Uterus (tissue), 3 donors: ENCODE measurements at regions not wholly inside any gene's neighbourhood (a gene's known extent, or its start where the extent isn't known, plus 50 kb on each side); places are given as distances from the start of the nearest gene placed in this dataset.

Experiments used
- DNase-seq, 2 donors: peaks; one replicate each; pipeline ENCODE4 v3.0.0-alpha.2; 2019 to 2020
- H3K27ac ChIP-seq, 2 donors: fragments of 200-600 bp; sonication (generic); 1 replicate in 1 of 2; 2 replicates in 1 of 2; pipeline ENCODE4 v1.5.1; 2016 to 2018
- H3K27me3 ChIP-seq, 2 donors: fragments of 200-600 bp; sonication (generic); one replicate each; pipeline ENCODE4 v1.5.1; 2018 to 2019; ENCODE audit warnings: control low read depth in 1 of 2
- H3K36me3 ChIP-seq, 2 donors: fragments of 200-600 bp; sonication (generic); one replicate each; pipeline ENCODE4 v1.5.1; 2019; ENCODE audit warnings: control low read depth in 1 of 2
- H3K4me1 ChIP-seq, 2 donors: fragments of 200-600 bp; sonication (generic); one replicate each; pipeline ENCODE4 v1.5.1; 2018 to 2019; ENCODE audit warnings: control low read depth in 1 of 2
- H3K4me3 ChIP-seq, 2 donors: fragments of 200-600 bp; sonication (generic); 1 replicate in 1 of 2; 2 replicates in 1 of 2; pipeline ENCODE4 v1.5.1; 2018 to 2019; ENCODE audit warnings: mild to moderate bottlenecking in 1 of 2
- H3K9me3 ChIP-seq, 2 donors: fragments of 200-600 bp; sonication (generic); one replicate each; pipeline ENCODE4 v1.5.1; 2019; ENCODE audit warnings: control low read depth in 1 of 2
- POLR2A ChIP-seq, 2 donors: fragments of 450-650 bp; IDR thresholded peaks; one replicate each; pipeline ENCODE4 v1.6.1; 2016; ENCODE audit warnings: antibody characterized with exemption in 2 of 2, mild to moderate bottlenecking in 1 of 2, moderate library complexity in 1 of 2
- intact Hi-C: fragments of 100-400 bp; cut with DNase I; formaldehyde crosslinking; loops from one replicate; pipeline ENCODE4 v1.15.1; 2023; ENCODE audit warnings: low total_unique reads
- TF ChIP-seq, protein P1 (sequence below), 4 experiments: fragments of 200-600 bp in 2 of 4; fragments of 450-650 bp in 2 of 4; sonication (generic) in 2 of 4; IDR thresholded peaks; one replicate each; pipeline ENCODE4 v1.5.1; 2016 to 2019; ENCODE audit warnings: antibody characterized with exemption in 4 of 4, mild to moderate bottlenecking in 2 of 4, moderate library complexity in 1 of 4
- donor health status: DM: yes; HTN: yes; CAD: no.

DNA sequence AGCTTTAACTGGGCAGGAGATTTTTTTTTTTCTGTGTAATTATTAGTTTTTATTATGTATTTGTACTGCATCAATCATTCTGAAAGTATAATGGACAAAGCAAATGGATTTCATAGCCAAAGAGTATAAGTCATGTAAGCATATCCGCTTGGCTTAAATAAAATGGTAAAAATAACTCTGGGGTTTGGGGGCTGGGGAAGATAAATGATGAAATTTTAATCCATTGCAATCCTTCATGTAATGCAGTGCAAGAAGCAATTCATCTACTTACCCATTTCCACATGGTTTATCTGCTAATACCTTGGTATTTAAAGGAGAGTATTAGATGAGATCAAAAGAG is 781.4 kb downstream of the QKI start:
- Histone ChIP-seq H3K4me1 (no peaks in the 10 kb centered on the region), H3K27ac (no peak overlapping the region), H3K9me3 (no peaks in the 10 kb centered on the region), H3K4me3 (no peak overlapping the region), H3K27me3 (no peaks in the 10 kb centered on the region), H3K36me3 (no peaks in the 10 kb centered on the region)
- TF ChIP-seq, protein P1, sequence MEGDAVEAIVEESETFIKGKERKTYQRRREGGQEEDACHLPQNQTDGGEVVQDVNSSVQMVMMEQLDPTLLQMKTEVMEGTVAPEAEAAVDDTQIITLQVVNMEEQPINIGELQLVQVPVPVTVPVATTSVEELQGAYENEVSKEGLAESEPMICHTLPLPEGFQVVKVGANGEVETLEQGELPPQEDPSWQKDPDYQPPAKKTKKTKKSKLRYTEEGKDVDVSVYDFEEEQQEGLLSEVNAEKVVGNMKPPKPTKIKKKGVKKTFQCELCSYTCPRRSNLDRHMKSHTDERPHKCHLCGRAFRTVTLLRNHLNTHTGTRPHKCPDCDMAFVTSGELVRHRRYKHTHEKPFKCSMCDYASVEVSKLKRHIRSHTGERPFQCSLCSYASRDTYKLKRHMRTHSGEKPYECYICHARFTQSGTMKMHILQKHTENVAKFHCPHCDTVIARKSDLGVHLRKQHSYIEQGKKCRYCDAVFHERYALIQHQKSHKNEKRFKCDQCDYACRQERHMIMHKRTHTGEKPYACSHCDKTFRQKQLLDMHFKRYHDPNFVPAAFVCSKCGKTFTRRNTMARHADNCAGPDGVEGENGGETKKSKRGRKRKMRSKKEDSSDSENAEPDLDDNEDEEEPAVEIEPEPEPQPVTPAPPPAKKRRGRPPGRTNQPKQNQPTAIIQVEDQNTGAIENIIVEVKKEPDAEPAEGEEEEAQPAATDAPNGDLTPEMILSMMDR (IDR thresholded peaks at IDR 0.05), result no peak
- TF ChIP-seq POLR2A (IDR thresholded peaks at IDR 0.05), result no peak
- DNase-seq, result no peak
- intact Hi-C loops, result no loop called here

DNA sequence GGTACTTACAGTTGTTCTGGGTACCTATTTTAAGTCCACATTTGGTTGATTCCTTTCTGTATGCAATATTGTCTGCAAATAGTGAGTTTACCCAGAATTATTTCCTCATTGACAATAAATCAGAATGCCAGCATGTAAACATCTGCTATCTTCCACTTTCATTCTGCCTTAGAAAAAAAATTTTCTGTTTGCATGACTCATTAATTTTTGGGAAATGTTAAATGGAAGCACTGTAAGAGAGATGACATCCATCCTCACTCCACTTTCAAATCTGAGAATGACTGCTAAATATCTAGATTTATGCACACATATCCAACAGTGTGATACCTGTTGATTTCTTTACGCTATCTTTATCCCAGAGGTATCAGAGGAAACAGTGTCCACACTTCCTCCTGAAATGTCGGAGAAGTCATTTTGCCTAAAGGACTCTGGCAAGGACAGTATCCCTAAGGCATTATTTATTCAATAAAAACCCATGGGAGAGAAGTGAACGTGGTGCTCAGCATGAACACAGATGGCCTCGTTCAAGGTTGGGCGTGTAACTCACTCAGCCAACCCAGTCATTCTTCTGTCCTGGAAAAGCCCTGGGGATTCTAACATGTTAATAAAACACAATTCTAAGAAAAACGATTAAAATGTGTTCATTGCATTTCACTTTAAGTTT is 780.9 kb downstream of the QKI start:
- Histone ChIP-seq H3K27ac (no peak overlapping the region), H3K27me3 (no peaks in the 10 kb centered on the region), H3K9me3 (no peaks in the 10 kb centered on the region), H3K4me3 (no peak overlapping the region), H3K4me1 (no peaks in the 10 kb centered on the region), H3K36me3 (no peaks in the 10 kb centered on the region)
- DNase-seq, result no peak
- intact Hi-C loops, result no loop called here
- TF ChIP-seq, protein P1 (IDR thresholded peaks at IDR 0.05), result no peak
- TF ChIP-seq POLR2A (IDR thresholded peaks at IDR 0.05), result no peak

DNA sequence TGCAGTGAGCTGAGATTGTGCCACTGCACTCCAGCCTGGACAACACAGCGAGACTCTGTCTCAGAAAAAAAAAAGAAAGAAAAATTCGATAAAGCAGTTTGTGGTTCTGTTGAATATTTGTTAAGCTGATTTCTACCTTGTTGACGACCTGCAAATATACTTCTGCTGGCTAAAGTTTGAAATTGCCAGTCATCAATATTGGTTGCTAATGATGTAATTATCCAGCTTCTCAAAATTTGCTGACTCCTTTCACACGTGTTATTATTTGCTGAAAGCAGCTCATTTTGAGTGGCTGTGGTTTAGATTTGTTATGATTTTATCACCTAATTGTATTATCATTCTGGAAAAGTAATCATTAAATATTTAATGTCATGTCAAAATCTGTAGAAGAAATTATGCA is 774.3 kb downstream of the QKI start:
- Histone ChIP-seq H3K27me3 (no peaks in the 10 kb centered on the region), H3K36me3 (no peaks in the 10 kb centered on the region), H3K27ac (no peak overlapping the region), H3K9me3 (no peaks in the 10 kb centered on the region), H3K4me3 (no peak overlapping the region), H3K4me1 (no peaks in the 10 kb centered on the region)
- no peak for DNase-seq
- intact Hi-C loops, result no loop called here
- TF ChIP-seq, protein P1 (IDR thresholded peaks at IDR 0.05), result no peak
- no peak for TF ChIP-seq POLR2A (IDR thresholded peaks at IDR 0.05)

DNA sequence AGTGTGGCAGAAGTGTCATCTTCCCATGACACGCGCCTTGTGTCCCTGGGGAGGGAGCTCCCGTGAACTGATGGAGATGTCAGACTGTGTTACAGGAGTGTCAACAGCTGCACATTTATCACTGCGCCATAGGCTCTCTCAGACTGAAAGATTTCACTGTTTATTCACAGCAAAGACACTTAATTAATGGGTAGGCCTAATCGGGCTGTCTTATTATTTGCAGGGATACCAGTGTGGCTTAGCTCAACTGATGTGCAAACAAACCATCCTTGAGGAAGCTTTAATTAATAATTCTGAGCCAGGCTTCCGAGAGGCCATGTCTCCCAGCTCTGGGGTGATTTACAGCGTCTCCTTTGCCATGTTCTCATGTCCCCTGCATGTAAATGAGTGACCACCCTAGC is 771.0 kb downstream of the QKI start:
- DNase-seq, result no peak
- H3K4me3 ChIP-seq, result no peak overlapping the region
- intact Hi-C loops, result no loop called here

DNA sequence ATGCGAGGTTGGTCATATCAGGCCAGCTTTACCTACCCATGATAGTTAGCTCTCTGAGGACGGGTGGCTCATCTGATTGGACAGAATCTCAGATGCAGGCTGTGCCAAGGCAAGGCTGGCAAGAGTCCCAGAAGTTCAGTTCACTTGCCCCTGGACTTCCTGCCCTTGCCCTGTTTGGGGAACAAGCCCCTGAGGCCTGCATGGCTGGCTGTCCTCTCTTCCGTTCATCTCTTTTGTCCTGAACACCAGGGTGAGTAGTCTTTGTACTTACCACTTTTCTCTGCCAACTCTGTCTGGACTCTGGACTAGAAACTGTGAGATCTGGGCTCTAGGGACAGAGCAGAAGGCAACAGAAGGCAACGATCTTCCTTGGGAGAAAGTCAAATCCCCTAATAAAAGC is 769.9 kb downstream of the QKI start:
- Histone ChIP-seq H3K36me3 (no peaks in the 10 kb centered on the region), H3K27me3 (no peaks in the 10 kb centered on the region), H3K9me3 (no peaks in the 10 kb centered on the region), H3K4me3 (no peak overlapping the region), H3K27ac (no peak overlapping the region), H3K4me1 (no peaks in the 10 kb centered on the region)
- no peak for DNase-seq
- intact Hi-C loops, result no loop called here
- no peak for TF ChIP-seq POLR2A (IDR thresholded peaks at IDR 0.05)
- TF ChIP-seq, protein P1 (IDR thresholded peaks at IDR 0.05), result no peak

More for the DNA sequence above, 771.0 kb downstream of the QKI start:
- Histone ChIP-seq H3K36me3 (no peaks in the 10 kb centered on the region), H3K27ac (no peak overlapping the region), H3K9me3 (no peaks in the 10 kb centered on the region), H3K27me3 (no peaks in the 10 kb centered on the region), H3K4me1 (no peaks in the 10 kb centered on the region)
- no peak for TF ChIP-seq POLR2A (IDR thresholded peaks at IDR 0.05)
- TF ChIP-seq, protein P1 (IDR thresholded peaks at IDR 0.05), result no peak
